Uterus (tissue), 3 donors: ENCODE measurements at regions not wholly inside any gene's neighbourhood (a gene's known extent, or its start where the extent isn't known, plus 50 kb on each side); places are given as distances from the start of the nearest gene placed in this dataset.

ENCODE experiments used
- DNase-seq, 2 donors: peaks; one replicate each; pipeline ENCODE4 v3.0.0-alpha.2; 2019 to 2020
- H3K27ac ChIP-seq, 2 donors: fragments of 200-600 bp; sonication (generic); 1 replicate in 1 of 2; 2 replicates in 1 of 2; pipeline ENCODE4 v1.5.1; 2016 to 2018
- H3K27me3 ChIP-seq, 2 donors: fragments of 200-600 bp; sonication (generic); one replicate each; pipeline ENCODE4 v1.5.1; 2018 to 2019; ENCODE audit warnings: control low read depth in 1 of 2
- H3K36me3 ChIP-seq, 2 donors: fragments of 200-600 bp; sonication (generic); one replicate each; pipeline ENCODE4 v1.5.1; 2019; ENCODE audit warnings: control low read depth in 1 of 2
- H3K4me1 ChIP-seq, 2 donors: fragments of 200-600 bp; sonication (generic); one replicate each; pipeline ENCODE4 v1.5.1; 2018 to 2019; ENCODE audit warnings: control low read depth in 1 of 2
- H3K4me3 ChIP-seq, 2 donors: fragments of 200-600 bp; sonication (generic); 1 replicate in 1 of 2; 2 replicates in 1 of 2; pipeline ENCODE4 v1.5.1; 2018 to 2019; ENCODE audit warnings: mild to moderate bottlenecking in 1 of 2
- H3K9me3 ChIP-seq, 2 donors: fragments of 200-600 bp; sonication (generic); one replicate each; pipeline ENCODE4 v1.5.1; 2019; ENCODE audit warnings: control low read depth in 1 of 2
- POLR2A ChIP-seq, 2 donors: fragments of 450-650 bp; IDR thresholded peaks; one replicate each; pipeline ENCODE4 v1.6.1; 2016; ENCODE audit warnings: antibody characterized with exemption in 2 of 2, mild to moderate bottlenecking in 1 of 2, moderate library complexity in 1 of 2
- intact Hi-C: fragments of 100-400 bp; cut with DNase I; formaldehyde crosslinking; loops from one replicate; pipeline ENCODE4 v1.15.1; 2023; ENCODE audit warnings: low total_unique reads
- TF ChIP-seq, protein P1 (sequence below), 4 experiments: fragments of 200-600 bp in 2 of 4; fragments of 450-650 bp in 2 of 4; sonication (generic) in 2 of 4; IDR thresholded peaks; one replicate each; pipeline ENCODE4 v1.5.1; 2016 to 2019; ENCODE audit warnings: antibody characterized with exemption in 4 of 4, mild to moderate bottlenecking in 2 of 4, moderate library complexity in 1 of 4
- donor health status: DM: yes; HTN: yes; CAD: no.

DNA sequence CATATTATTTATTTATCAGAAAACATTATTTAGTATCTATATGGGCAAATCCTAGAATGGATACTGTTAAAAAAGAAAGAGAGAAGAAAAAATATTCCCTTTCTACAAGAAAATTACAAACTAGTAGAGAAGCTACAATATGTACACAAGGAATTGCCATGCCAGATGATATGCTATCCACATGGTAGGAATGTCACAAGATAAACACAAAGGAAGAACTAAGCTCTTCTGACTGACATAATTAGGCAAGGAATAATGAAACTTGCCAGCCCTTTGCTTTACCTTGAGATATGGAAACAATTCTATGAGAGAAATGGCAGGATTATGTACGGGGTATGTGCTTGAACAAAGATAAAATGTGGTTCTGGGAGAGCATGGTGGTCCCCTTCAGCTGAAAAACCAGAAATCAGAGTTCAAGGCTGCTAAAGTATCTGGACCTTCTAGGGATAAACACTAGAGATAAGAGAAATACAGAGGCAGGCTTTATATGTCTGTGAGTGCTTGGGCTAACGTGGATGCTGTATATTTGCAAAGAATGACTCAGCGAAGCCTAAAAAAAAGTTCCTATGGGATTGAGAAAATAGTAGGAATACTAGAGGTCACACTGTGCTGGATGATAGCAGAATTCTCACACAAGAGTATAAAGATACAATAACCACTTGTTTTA is 451.6 kb downstream of the TLE1 start:
- TF ChIP-seq, protein P1, sequence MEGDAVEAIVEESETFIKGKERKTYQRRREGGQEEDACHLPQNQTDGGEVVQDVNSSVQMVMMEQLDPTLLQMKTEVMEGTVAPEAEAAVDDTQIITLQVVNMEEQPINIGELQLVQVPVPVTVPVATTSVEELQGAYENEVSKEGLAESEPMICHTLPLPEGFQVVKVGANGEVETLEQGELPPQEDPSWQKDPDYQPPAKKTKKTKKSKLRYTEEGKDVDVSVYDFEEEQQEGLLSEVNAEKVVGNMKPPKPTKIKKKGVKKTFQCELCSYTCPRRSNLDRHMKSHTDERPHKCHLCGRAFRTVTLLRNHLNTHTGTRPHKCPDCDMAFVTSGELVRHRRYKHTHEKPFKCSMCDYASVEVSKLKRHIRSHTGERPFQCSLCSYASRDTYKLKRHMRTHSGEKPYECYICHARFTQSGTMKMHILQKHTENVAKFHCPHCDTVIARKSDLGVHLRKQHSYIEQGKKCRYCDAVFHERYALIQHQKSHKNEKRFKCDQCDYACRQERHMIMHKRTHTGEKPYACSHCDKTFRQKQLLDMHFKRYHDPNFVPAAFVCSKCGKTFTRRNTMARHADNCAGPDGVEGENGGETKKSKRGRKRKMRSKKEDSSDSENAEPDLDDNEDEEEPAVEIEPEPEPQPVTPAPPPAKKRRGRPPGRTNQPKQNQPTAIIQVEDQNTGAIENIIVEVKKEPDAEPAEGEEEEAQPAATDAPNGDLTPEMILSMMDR (IDR thresholded peaks at IDR 0.05), result no peak
- no peak for TF ChIP-seq POLR2A (IDR thresholded peaks at IDR 0.05)
- Histone ChIP-seq H3K27ac (no peak overlapping the region), H3K27me3 (no peaks in the 10 kb centered on the region), H3K4me1 (no peaks in the 10 kb centered on the region), H3K4me3 (no peak overlapping the region), H3K9me3 (no peaks in the 10 kb centered on the region), H3K36me3 (no peaks in the 10 kb centered on the region)
- no peak for DNase-seq
- intact Hi-C loops, result no loop called here

DNA sequence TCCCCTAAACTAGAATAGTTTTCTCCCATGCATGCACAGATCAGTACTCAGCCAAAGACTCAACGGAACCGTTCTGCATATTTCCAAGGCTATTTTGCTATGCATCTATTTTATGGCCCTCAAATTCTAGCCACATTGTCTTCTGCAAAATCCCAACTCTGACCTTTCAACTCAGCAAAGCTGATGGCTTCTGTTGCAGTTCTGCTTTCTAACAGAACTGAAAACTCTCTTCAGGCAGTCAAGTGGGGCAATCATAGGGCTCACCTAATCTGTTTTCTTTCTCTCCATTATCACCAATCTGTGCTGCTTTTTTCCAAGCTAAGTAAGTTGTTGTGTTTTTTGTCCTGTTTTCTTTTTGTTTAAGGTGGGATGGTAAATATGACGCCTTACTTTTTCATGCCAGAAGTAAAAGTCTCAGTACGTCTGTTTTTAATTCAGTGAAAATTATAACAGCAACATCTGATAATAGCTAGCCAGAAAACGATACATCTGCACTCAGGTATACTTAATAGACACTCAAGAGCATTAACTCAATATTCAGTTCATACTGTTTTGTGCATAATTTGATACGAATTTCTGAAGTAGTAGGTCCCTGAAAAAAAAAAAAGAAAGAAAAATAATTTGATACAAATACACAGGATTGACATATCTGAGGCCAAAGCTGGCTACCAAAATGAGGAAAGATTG is 454.3 kb downstream of the TLE1 start:
- H3K36me3 ChIP-seq, result no peaks in the 10 kb centered on the region
- H3K4me3 ChIP-seq, result no peak overlapping the region
- intact Hi-C loops, result no loop called here

DNA sequence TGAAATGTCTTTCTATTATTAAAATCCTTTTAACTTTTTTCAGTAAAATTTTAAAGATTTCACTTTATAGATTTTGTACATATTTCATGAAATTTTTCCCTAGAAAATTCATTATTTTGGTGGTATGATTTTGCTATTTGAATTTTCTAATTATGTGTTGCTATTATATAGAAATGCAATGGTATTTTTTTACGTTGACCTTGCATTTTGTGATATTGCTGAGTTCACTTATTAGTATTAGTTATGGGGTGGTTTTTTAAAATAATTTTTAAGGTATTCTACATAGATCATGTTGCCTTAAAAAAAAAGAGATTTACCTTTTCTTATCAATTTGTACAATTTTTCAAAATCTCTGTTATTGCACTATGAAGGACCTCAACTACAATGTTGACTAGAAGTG is 458.3 kb downstream of the TLE1 start:
- H3K4me3 ChIP-seq, result no peak overlapping the region
- H3K4me1 ChIP-seq, result no peaks in the 10 kb centered on the region
- intact Hi-C loops, result no loop called here
- DNase-seq, result no peak
- no peaks in the 10 kb centered on the region for H3K27me3 ChIP-seq
- no peaks in the 10 kb centered on the region for H3K36me3 ChIP-seq
- no peak overlapping the region for H3K27ac ChIP-seq
- TF ChIP-seq POLR2A (IDR thresholded peaks at IDR 0.05), result no peak
- TF ChIP-seq, protein P1 (IDR thresholded peaks at IDR 0.05), result no peak
- no peaks in the 10 kb centered on the region for H3K9me3 ChIP-seq

More for the DNA sequence above, 454.3 kb downstream of the TLE1 start:
- H3K27me3 ChIP-seq, result no peaks in the 10 kb centered on the region
- no peak overlapping the region for H3K27ac ChIP-seq
- no peaks in the 10 kb centered on the region for H3K4me1 ChIP-seq
- H3K9me3 ChIP-seq, result no peaks in the 10 kb centered on the region
- no peak for DNase-seq
- TF ChIP-seq, protein P1 (IDR thresholded peaks at IDR 0.05), result no peak
- no peak for TF ChIP-seq POLR2A (IDR thresholded peaks at IDR 0.05)

DNA sequence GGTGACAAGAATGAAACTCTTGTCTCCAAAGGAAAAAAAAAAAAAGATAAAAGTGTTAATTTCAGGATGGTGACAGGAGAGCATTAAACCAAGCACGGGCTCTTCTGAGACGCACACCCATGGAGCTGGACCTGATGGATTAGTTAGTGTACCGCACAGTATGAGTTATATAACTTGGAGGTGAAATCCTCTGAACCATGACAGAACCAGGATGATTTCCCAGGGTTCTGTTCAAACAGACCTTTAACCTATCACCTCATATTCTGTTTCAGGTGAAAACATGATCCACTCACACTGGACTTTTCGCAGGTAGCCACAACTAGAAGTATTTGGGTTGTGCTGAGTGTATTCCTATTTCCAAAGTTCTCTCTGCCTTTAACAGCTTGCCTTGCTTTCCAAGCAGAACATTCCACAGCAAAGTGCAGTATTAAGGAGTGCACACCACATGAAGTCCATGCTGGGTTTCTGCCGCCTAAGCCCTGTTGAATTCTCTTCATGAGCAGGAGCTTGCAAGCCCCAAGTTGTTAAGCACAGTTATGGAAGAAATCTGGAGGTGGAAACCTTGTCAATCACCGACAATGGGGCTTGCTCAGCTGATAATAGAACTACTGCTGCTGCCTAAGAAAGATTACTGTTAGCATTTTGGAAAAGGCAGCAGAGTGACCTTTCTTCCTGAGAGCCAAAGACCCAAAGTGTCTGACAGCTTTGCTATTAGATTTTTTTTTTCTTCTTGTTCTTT is 461.7 kb downstream of the TLE1 start:
- no peak for TF ChIP-seq POLR2A (IDR thresholded peaks at IDR 0.05)
- TF ChIP-seq, protein P1 (IDR thresholded peaks at IDR 0.05), result no peak
- no peaks in the 10 kb centered on the region for H3K27me3 ChIP-seq
- intact Hi-C loops, result no loop called here

DNA sequence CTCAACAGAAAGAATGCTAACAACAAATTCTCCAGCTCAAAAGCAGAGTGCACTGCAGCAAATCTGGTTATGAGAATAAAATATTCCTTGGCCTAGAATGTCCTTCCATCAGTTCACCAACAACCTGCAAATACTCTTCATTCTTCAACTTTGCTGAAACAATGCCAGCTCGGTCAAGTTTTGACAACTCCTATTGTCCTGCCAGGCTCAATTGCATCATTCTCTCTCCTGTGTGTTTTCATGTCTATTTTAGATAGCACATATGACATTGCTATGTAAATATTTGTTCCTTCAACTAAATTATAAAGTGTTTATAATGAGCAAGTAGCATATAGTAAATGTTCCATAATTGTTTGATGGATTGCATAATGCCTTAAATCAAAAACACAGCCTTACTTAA is 463.8 kb downstream of the TLE1 start:
- DNase-seq, result no peak

More for the DNA sequence above, 461.7 kb downstream of the TLE1 start:
- H3K4me1 ChIP-seq, result no peaks in the 10 kb centered on the region
- H3K36me3 ChIP-seq, result no peaks in the 10 kb centered on the region
- H3K27ac ChIP-seq, result no peak overlapping the region
- H3K4me3 ChIP-seq, result no peak overlapping the region
- no peaks in the 10 kb centered on the region for H3K9me3 ChIP-seq
- no peak for DNase-seq

More for the DNA sequence above, 463.8 kb downstream of the TLE1 start:
- Histone ChIP-seq H3K36me3 (no peaks in the 10 kb centered on the region), H3K27ac (no peak overlapping the region), H3K9me3 (no peaks in the 10 kb centered on the region), H3K27me3 (no peaks in the 10 kb centered on the region), H3K4me1 (no peaks in the 10 kb centered on the region), H3K4me3 (no peak overlapping the region)
- intact Hi-C loops, result no loop called here
- TF ChIP-seq, protein P1 (IDR thresholded peaks at IDR 0.05), result no peak
- no peak for TF ChIP-seq POLR2A (IDR thresholded peaks at IDR 0.05)
